ENCODE measurements at regions not wholly inside any gene's neighbourhood (a gene's known extent, or its start where the extent isn't known, plus 50 kb on each side); places are given as distances from the start of the nearest gene placed in this dataset.
"Not testable (repeated sequence)": the region's sequence is repeated elsewhere in the genome, so short reads cannot be mapped to it uniquely, and the experiment has no call there.

- DNase-seq: no peak
Observed at GRCh38 chr4:84276752-84277151, 222.3 kb downstream of the NKX6-1 start.

DNA sequence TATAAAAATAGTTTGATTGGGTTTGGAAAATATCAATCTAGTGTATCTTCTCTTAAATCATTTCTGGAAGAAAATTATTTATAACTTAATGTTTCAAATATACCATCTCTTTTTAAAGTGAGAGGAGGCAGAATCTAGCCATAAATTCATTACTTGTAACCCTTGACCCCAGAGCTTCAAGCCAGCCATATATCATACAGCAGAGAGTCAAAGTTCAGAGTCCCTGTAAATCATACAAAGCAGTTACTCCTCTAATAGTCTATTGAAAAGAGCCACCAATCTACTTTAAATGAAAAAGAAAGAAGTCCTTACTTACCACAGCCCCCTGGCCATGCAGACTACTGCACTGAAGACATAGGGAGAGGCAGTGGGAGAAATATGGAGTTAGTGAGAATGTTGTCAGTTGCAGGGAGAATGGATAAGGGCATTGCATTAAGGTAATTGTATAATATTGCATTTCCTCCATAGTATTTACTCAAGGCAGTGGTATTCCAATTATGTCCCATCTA is 229.5 kb downstream of the NKX6-1 start:
- no peak for DNase-seq

- no peak for DNase-seq
Observed at GRCh38 chr4:84264652-84265051, 234.4 kb downstream of the NKX6-1 start.

DNA sequence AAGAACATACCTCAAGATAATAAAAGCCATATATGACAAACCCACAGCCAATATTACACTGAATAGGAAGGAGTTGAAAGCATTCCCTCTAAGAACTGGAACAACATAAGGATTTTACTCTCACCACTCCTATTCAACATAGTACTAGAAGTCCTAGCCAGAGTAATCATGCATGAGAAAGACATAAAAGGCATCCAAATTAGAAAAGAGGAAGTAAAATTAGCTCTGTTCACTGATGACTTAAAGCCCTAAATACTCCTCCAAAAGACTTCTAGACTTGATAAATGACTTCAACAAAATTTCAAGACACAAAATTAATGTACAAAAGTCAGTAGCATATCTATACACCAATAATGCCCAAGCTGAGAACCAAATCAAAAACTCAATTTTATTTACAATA is 235.7 kb downstream of the NKX6-1 start:
- no peak for DNase-seq

GRCh38 chr4:84260495-84260894 is 238.6 kb downstream of the NKX6-1 start:
- DNase-seq: no peak

GRCh38 chr4:84258905-84259830 is 239.9 kb downstream of the NKX6-1 start:
- DNase-seq: peak; percentile 9

GRCh38 chr4:84254537-84254936 is 244.6 kb downstream of the NKX6-1 start:
- DNase-seq: no peak

DNA sequence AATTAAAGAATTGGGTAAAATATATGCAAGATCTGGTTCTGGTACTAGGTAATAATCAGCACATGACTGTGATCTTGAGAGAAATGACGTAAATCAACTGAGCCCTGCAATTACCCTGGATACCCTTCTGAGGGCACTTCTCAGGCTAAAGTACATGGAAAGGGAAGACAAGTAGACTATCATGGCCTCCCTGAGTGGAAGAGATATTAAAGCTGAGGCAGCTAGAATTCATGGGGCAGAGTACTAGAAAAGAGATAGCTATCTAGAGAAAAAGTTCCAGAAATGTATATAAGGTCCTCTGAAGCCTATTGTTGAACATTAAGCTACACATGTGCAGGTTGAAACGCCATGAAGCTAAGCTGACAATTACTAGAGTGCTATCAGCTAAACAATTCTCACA is 249.6 kb downstream of the NKX6-1 start:
- no peak for DNase-seq

DNA sequence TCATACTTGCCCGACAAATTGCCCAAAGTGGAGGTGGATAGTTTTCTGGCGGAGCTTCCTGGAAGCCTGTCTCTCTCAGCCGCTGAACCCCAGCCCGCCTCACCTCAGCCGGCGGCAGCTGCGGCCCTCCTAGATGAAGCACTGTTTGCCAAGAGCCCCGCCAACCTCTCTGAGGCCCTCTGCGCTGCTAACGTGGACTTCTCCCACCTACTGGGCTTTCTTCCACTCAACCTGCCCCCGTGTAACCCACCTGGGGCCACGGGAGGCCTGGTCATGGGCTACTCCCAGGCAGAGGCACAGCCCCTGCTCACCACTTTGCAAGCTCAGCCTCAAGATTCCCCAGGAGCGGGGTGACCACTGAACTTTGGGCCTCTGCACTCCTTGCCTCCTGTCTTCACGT is 254.1 kb downstream of the NKX6-1 start:
- not testable (repeated sequence) for DNase-seq

DNA sequence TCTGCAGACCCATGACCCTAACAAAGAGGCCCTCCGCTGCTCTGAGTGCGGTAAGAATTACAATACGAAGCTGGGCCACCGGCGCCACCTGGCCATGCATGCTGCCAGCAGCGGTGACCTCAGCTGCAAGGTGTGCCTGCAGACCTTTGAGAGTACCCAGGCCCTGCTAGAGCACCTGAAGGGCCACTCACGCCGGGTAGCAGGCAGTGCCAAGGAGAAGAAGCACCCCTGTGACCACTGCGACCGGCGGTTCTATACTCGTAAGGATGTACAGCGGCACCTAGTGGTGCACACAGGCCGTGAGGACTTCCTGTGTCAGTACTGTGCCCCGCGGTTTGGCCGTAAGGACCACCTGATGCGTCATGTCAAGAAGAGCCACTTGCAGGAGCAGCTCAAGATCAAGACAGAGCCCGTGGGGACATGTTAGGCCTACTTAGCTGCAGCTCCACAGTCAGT is 254.7 kb downstream of the NKX6-1 start:
- DNase-seq: not testable (repeated sequence)

DNA sequence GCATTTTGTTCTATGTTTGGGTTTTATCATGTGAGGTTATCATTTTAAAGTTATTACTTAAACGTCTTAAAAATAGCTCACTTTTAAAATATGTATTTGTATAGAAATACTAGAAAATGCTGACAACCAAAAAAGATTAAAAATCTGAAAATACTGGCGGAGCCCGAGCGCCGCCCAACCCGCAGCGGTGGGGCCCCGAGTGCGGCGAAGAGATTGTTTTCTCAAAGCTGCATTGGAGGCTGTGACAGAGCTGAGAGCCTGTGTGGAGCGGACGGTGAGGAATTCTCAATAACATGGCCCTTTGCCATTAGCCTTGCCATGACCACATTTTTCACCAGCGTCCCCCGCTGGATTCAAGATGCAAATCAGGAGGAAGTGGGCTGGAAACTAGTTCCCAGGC is 255.4 kb downstream of the NKX6-1 start:
- no peak for DNase-seq

DNA sequence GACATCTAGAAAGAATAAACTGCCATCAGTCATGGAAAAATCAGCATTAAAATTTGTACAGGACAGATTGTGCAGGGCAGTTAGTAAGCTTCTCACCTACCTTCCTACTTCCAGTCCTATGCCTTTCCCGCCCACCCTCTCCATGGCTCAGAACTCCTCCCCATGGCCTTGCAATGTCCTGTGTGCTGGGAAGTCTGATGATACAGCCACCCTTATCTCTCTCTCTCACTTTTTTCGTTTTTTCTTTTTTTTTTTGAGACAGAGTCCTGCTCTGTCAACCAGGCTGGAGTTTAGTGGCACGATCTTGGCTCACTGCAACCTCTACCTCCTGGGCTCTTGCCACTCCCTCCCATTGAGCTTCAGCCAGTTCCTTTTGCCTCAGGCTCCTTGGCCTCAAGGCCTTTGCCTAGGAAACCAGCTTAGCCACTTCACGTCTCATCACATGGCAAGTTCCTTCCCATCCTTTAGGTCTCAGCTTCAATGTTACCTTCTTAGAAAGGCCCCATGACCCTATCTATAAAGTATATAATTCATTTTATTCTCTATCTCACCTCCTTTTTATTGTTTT is 259.7 kb downstream of the NKX6-1 start:
- DNase-seq: no peak

- no peak for DNase-seq
Observed at GRCh38 chr4:84238247-84239090, 260.6 kb downstream of the NKX6-1 start.

- DNase-seq: no peak
Observed at GRCh38 chr4:84237008-84237407, 262.1 kb downstream of the NKX6-1 start.

DNA sequence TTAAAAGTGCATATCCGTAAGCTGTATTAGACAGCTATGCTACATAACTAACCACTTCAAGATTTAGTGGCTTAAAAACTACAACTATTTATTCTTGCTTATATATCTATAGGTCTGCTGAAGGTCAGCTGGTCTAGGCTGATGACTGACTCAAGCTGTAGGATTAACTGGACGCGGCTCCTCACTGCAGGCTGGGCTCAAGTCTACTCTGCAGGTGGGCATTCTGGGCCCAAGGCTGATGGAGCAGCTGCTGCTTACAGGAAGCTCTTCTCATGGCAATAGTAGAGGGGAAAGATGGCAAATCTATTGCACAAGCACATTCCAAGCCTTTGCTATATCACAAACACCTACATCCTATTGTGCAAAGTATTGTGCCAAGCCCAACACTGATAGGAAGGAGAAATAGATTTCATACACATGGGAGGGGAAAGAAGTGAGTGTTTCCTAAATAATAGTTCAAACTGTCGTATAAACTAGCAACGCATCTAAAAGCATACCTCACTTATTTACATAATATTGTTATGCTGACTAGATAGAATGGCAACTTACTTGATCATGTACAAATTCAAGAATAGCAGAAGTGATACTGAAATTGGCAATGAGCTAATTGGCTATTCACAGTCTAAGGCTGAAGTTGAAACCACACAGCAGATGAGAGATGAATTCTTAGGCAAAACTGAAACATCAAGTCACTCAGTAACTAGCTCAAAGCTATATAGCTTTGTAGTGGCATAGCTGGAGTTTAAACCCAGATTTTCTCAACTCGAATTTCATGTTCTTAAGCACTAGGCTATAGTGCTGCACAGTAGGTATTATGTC is 263.8 kb downstream of the NKX6-1 start:
- DNase-seq: no peak

DNA sequence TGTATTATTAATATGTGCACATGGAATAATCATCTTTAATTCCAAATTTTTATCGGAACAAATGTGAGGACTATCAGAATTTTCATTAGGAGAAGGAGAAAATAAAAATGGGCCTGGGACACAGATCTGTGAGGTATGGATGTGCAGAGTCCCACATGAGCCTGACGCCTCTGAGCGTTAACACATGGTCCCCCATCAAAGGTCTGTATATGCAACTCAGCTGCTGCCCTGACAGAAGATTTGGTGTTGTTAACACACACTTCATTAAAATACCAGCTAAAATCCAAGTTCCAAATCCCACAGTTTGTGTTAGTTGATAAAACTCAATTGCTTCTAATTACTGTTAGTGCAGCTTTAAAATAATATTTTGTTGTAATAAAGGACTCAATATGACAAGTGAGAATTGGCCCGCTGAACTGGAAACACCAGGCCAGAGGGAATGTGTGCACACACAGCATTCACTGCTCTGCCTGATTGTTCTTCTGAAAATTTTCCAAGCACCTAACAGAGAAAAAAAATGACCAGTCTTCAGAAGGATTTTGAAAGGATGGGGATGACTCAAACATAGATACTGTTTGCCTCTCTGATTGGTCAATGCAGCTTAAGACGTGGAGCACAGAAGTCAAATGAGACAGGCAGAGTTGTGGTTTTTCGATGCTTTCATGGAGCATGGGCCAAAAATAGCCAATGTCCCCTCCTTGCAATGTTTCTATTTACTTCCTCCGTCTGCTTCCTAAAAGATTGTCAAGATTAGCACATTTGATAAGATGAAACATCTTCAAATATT is 266.6 kb downstream of the NKX6-1 start:
- no peak for DNase-seq

DNA sequence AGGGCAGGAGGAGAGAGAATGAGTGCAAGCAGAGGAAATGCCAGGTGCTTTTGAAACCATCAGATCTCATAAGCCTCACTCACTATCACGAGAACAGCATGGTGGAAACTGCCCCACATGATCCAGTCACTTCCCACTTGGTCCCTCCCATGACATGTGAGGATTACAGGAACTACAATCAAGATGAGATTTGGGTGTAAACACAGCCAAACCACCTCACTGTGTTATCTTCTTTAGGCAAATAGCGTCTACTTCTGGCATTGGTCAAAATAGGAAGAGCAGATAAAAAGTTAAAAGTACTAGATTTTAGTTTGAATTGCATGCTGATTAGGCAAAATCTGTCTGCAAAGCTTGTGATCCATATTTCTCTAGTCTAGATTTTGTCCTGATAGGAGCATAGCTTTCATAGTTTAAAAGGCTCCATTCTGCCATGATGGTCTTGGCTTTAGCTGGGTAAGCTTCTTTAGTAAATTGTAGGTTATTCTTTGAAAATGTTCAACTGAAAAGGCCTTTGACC is 267.5 kb downstream of the NKX6-1 start:
- DNase-seq: no peak

GRCh38 chr4:84224522-84224921 is 274.6 kb downstream of the NKX6-1 start:
- DNase-seq: no peak

DNA sequence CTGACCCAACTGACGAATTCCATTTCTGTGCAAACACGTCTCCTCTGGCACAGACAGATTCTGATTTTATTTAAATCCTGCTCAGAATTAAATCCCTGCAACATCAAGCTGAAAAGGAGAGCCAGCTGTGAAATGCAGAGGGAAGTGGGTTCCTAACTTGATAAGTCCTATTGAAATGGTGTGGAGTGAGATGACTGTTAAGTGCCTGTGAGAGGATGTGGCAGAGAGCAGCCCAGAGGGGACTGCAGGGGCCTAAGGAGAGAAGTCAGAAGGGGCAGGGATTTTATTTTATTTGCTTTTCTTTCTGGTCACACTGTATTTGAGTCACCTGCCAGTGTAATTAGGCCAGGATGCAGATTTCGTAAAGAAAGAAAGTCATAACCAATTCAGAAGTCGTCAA is 277.4 kb downstream of the NKX6-1 start:
- no peak for DNase-seq

DNA sequence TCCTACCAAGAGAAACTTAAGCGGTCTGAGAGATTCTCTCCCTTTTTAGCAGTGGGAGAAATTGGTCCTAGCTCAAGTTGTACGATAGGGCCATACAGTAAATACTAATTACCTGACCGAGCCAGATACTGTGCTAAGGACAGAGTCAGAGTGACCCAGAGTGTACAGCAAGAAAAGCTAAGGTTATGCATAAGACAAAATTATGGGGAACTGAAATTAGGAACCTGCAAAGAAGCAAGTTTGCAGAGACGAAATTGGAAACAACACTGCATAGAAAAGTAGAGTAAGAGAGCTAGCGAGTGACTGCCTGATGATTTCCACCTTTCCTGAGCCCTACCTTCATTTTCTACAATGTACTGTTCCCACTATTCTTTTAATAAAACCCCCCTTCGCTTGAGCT is 278.1 kb downstream of the NKX6-1 start:
- DNase-seq: no peak

GRCh38 chr4:84219656-84220055 is 279.4 kb downstream of the NKX6-1 start:
- no peak for DNase-seq
